Astrocyte of the spinal cord (primary cell): ENCODE measurements at regions not wholly inside any gene's neighbourhood (a gene's known extent, or its start where the extent isn't known, plus 50 kb on each side); places are given as distances from the start of the nearest gene placed in this dataset.
"Not testable (repeated sequence)": the region's sequence is repeated elsewhere in the genome, so short reads cannot be mapped to it uniquely, and the experiment has no call there.

Experiments used
- DNase-seq: peaks from one replicate; pipeline ENCODE4 v3.0.0; 2011; ENCODE audit warnings: low read depth, low spot score
- H3K4me3 ChIP-seq: 2 replicates; pipeline ENCODE4 v1.5.1; 2011; ENCODE audit warnings: low read depth, mild to moderate bottlenecking, low read length, moderate library complexity
- CTCF ChIP-seq: IDR thresholded peaks from 2 replicates; pipeline ENCODE4 v1.5.1; 2012; ENCODE audit warnings: low read depth, mild to moderate bottlenecking, low read length, inconsistent platforms
- in situ Hi-C: cut with HindIII; loops from 2 replicates; pipeline ENCODE4 v1.10.0; 2017; ENCODE audit warnings: low sequenced_read_pairs

DNA sequence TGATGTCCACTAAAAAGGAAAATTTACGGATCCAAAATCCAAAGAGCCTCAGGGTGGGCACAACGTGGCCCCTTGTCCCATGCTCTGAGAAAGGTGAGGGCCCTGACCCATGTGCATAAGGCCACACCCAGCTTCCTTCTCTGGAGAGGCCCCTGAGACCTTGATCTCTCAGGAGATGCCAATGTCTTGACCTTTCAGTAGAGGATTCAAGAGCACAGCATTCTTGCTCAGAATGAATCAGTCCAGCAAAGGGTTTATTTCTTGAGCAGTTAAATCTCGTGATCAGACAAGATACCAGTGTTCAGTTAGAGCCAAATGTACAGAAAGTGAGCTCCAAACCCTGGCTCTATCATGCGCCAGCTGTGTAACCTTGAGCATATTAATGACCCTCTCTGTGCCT is 115.9 kb upstream of the DAPK1 start:
- no peak overlapping the region for H3K4me3 ChIP-seq
- in situ Hi-C loops: no loop called here
- TF ChIP-seq CTCF: no peak
- no peak for DNase-seq

DNA sequence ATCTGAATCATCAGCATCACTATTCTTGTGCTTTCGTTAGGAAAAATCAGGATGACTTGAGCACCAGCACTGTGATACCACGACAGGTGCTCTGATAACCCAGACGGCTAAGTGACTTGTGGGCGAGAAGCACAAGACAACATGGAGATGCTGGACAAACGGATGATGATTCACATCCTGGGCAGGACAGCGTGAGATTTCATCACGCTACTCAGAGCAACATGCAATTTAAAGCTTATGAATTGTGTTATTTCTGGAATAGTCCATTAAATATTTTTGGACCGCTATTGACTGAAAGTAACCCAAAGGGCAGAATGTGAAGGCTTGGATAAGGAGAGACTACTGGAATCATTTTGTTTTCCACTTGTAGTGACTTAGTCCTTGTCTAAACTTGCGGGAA is 114.8 kb upstream of the DAPK1 start:
- no peak overlapping the region for H3K4me3 ChIP-seq
- peak; percentile 53 for DNase-seq
- in situ Hi-C loops: no loop called here
- TF ChIP-seq CTCF: no peak

GRCh38 chr9:87383344-87384150 is 114.1 kb upstream of the DAPK1 start:
- in situ Hi-C loops: no loop called here
- no peak overlapping the region for H3K4me3 ChIP-seq
- no peak for TF ChIP-seq CTCF
- DNase-seq: no peak

DNA sequence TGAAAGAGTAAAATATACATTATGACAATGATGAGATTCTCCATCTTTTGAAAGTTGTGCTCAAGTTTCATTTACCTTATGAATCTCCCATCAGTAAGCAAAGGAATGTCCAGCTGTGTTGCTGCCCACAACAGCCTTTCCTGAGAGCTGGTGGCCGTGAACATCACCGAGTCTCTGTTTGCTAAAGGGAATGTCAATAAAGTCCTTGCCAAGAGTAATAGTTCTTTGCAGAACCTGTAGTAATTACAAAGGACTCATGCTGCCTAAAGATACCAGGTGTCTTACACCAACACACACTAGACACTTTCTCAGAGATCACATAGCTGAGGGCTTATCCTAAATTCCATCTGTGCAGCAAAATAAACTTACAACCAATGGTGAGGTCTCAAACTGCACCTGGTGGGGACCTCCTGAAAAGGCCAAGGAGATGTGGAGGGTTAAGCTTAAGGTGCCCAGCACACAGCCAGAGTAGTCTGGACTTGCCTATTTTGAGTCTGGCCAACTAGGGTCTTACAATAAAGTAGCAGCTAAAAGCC is 111.1 kb upstream of the DAPK1 start:
- in situ Hi-C loops: no loop called here
- DNase-seq: peak; percentile 48
- no peak for TF ChIP-seq CTCF
- H3K4me3 ChIP-seq: no peak overlapping the region

DNA sequence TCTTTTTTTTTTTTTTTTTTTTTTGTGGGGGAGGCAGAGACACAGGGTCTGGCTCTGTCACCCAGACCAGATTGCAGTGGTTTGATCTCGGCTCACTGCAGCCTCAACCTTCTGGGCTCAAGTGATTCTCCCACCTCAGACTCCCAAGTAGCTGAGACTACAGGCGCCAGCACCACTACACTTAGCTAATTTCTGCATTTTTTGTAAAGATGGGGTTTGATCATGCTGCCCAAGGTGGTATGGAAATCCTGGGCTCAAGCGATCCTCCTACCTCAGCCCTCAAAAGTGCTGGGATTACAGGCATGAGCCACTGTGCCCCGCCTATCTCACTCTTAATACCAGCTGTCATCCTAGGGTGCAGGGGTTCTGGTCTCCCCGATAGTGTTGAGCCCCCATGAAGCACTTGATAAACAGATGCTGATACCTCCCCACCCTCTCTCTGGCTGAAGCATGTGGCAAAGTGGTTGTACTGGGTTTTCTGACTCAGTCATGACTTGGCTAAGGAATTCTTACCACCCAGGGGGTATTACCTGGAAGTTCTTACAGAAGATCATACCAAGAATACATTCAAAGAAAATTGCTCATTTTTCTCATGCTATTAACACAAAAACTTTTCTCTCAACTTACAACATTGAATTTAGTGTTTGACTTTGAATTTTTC is 110.2 kb upstream of the DAPK1 start:
- H3K4me3 ChIP-seq: no peak overlapping the region
- no peak for TF ChIP-seq CTCF
- in situ Hi-C loops: no loop called here
- peak; percentile 36 for DNase-seq

- H3K4me3 ChIP-seq, in situ Hi-C loops, DNase-seq: not testable (repeated sequence)
Measured at GRCh38 chr9:87388708-87389107, 109.0 kb upstream of the DAPK1 start.

GRCh38 chr9:87389936-87390335 is 107.7 kb upstream of the DAPK1 start:
- no peak for DNase-seq
- in situ Hi-C loops: no loop called here
- H3K4me3 ChIP-seq: no peak overlapping the region
- no peak for TF ChIP-seq CTCF
